RWPE1 (cell line): ENCODE measurements at regions not wholly inside any gene's neighbourhood (a gene's known extent, or its start where the extent isn't known, plus 50 kb on each side); places are given as distances from the start of the nearest gene placed in this dataset.
"Not testable (repeated sequence)": the region's sequence is repeated elsewhere in the genome, so short reads cannot be mapped to it uniquely, and the experiment has no call there.

Experiments used
- CTCF ChIA-PET: fragments of 350-600 bp; sonication (Branson Sonifier 250); formaldehyde crosslinking; extraction: SDS; loops from one replicate; lab custom pipeline; 2021; lab: Yijun Ruan, JAX
- POLR2A ChIA-PET: fragments of 400-600 bp; formaldehyde crosslinking; extraction: SDS; loops from one replicate; lab custom pipeline; 2020; ENCODE audit warnings: antibody characterized with exemption; ENCODE audit not compliant: low non-redundant PET; lab: Yijun Ruan, JAX
- DNase-seq: peaks from one replicate; pipeline ENCODE4 v3.0.0; 2012; ENCODE audit warnings: low spot score
- H3K27ac ChIP-seq: fragments of 450-650 bp; 2 replicates; pipeline ENCODE4 v1.5.1; 2017
- CTCF ChIP-seq: fragments of 450-650 bp; conservative IDR thresholded peaks from 2 replicates; pipeline ENCODE4 v1.5.1; 2017; ENCODE audit warnings: low read depth, mild to moderate bottlenecking

GRCh38 chr4:124061413-124061812, 651.1 kb downstream of the ANKRD50 start:
- POLR2A ChIA-PET, result no interaction called here

GRCh38 chr4:124065422-124065821, 647.1 kb downstream of the ANKRD50 start:
- TF ChIP-seq CTCF, result no peak
- POLR2A ChIA-PET, result no interaction called here
- DNase-seq, result no peak
- H3K27ac ChIP-seq, result no peak overlapping the region
- CTCF ChIA-PET, result no interaction called here

More at GRCh38 chr4:124061413-124061812, 651.1 kb downstream of the ANKRD50 start:
- DNase-seq, result no peak
- CTCF ChIA-PET, result no interaction called here
- H3K27ac ChIP-seq, result no peak overlapping the region
- no peak for TF ChIP-seq CTCF

- ChIA-PET CTCF (no interaction called here), POLR2A (no interaction called here)
- DNase-seq, result no peak
- H3K27ac ChIP-seq, result no peak overlapping the region
- no peak for TF ChIP-seq CTCF
Measured at GRCh38 chr4:124065936-124066335, 646.6 kb downstream of the ANKRD50 start.

- ChIA-PET POLR2A (no interaction called here), CTCF (no interaction called here)
- H3K27ac ChIP-seq, result no peak overlapping the region
- TF ChIP-seq CTCF, result no peak
- no peak for DNase-seq
Measured at GRCh38 chr4:124066595-124066994, 645.9 kb downstream of the ANKRD50 start.

GRCh38 chr4:124067046-124067445, 645.5 kb downstream of the ANKRD50 start:
- no peak for TF ChIP-seq CTCF
- ChIA-PET POLR2A (no interaction called here), CTCF (no interaction called here)
- DNase-seq, result no peak
- no peak overlapping the region for H3K27ac ChIP-seq

- POLR2A ChIA-PET, result no interaction called here
- no peak overlapping the region for H3K27ac ChIP-seq
- TF ChIP-seq CTCF, result no peak
- DNase-seq, result no peak
- CTCF ChIA-PET, result no interaction called here
Measured at GRCh38 chr4:124070688-124071484, 641.6 kb downstream of the ANKRD50 start.

GRCh38 chr4:124075276-124075675, 637.3 kb downstream of the ANKRD50 start:
- DNase-seq, CTCF ChIA-PET, POLR2A ChIA-PET, H3K27ac ChIP-seq: not testable (repeated sequence)
